Lung (tissue), 11 donors: ENCODE measurements at regions not wholly inside any gene's neighbourhood (a gene's known extent, or its start where the extent isn't known, plus 50 kb on each side); places are given as distances from the start of the nearest gene placed in this dataset.
A peak's percentile ranks its signal among the peaks of the same experiment; 100 is the strongest.

Experiments used
- ATAC-seq: fragments of 200-7000 bp; cut with Tn5 transposase; one replicate; pipeline ENCODE4 v1.9.1; 2020; ENCODE audit warnings: moderate number of reproducible peaks; ENCODE audit not compliant: insufficient read depth, low FRiP score
- DNase-seq, 3 donors: peaks; one replicate each; pipeline ENCODE4 v3.0.0-alpha.2; 2013 to 2017
- H3K27ac ChIP-seq, 2 donors: one replicate each; pipeline ENCODE4 v1.5.1; 2013; ENCODE audit warnings: mild to moderate bottlenecking in 2 of 2, moderate library complexity in 2 of 2, control low read depth in 1 of 2, inconsistent platforms in 1 of 2, low read depth in 1 of 2, low read length in 1 of 2
- H3K27me3 ChIP-seq, 3 donors: one replicate each; pipeline ENCODE4 v1.5.1; 2013; ENCODE audit warnings: low read length in 2 of 3; ENCODE audit not compliant: control insufficient read depth in 3 of 3, insufficient read depth in 3 of 3
- H3K36me3 ChIP-seq, 4 donors: one replicate each; pipeline ENCODE4 v1.5.1; 2013; ENCODE audit warnings: low read length in 4 of 4, mild to moderate bottlenecking in 1 of 4, moderate library complexity in 1 of 4; ENCODE audit not compliant: control insufficient read depth in 4 of 4, insufficient read depth in 4 of 4
- H3K4me1 ChIP-seq, 5 donors: one replicate each; pipeline ENCODE4 v1.5.1; 2013; ENCODE audit warnings: low read length in 5 of 5, mild to moderate bottlenecking in 2 of 5, moderate library complexity in 1 of 5; ENCODE audit not compliant: control insufficient read depth in 5 of 5, insufficient read depth in 5 of 5
- H3K4me3 ChIP-seq: one replicate; pipeline ENCODE4 v1.5.1; 2013; ENCODE audit warnings: mild to moderate bottlenecking, control low read depth, moderate library complexity
- H3K9ac ChIP-seq, 2 donors: one replicate each; pipeline ENCODE4 v1.5.1; 2013; ENCODE audit warnings: low read length in 2 of 2, control low read depth in 1 of 2; ENCODE audit not compliant: insufficient read depth in 1 of 2
- H3K9me3 ChIP-seq, 4 donors: one replicate each; pipeline ENCODE4 v1.5.1; 2013; ENCODE audit warnings: low read length in 3 of 4, mild to moderate bottlenecking in 1 of 4, moderate library complexity in 1 of 4; ENCODE audit not compliant: control insufficient read depth in 4 of 4, insufficient read depth in 3 of 4
- CTCF ChIP-seq: IDR thresholded peaks from 2 replicates; pipeline ENCODE4 v1.5.1; 2012; ENCODE audit warnings: mild to moderate bottlenecking; ENCODE audit errors: control extremely low read depth, extremely low read depth
- WGBS, 2 donors: extraction: QIAGEN DNeasy Blood & Tissue Kit; methylation state at CpG; one replicate each; pipeline ENCODE4 v1.1.7; 2013; 5-methylcytosine and 5-hydroxymethylcytosine counted together
- donor health status: control.
- donor health status: control.
- donor health status: Bipolar disorder and iron deficiency.
- donor health status: healthy.
- donor health status: DM: yes; HTN: yes; CAD: no.

GRCh38 chr14:25430808-25431207 is 380.9 kb upstream of the STXBP6 start:
- no peaks in the 10 kb centered on the region for H3K4me1 ChIP-seq
- H3K9ac ChIP-seq = no peak overlapping the region
- no peaks in the 10 kb centered on the region for H3K36me3 ChIP-seq
- H3K27ac ChIP-seq = no peak overlapping the region
- no peak for TF ChIP-seq CTCF
- DNase-seq (no peak), ATAC-seq (no peak)
- 91 to 93% methylated on average over 12 of the region's 12 CpGs for WGBS, 2 donors
- no peak overlapping the region for H3K4me3 ChIP-seq
- no peaks in the 10 kb centered on the region for H3K27me3 ChIP-seq
- peaks cover 0 to 12% (median 3%) of the 10 kb centered on the region in 4 donors for H3K9me3 ChIP-seq

DNA sequence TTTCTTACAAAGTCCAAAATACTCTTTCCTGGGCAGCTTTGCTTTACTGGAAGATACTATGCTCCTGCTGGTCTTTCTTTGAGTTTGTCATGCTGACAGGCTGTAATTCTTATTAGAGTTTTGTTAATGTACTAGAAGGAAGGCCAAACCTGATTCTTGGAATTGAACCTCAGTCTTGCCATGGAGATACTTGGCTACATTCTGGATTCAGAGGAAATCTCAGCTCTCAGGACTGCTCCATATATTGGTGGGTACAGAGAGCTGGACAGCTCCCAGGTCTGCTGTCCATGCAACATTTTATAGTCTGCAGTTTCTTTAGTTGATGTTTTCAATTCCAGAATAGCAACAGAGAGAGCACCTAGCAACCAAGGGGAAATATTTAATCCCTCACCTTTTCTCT is 363.1 kb upstream of the STXBP6 start:
- Histone ChIP-seq H3K4me3 (no peak overlapping the region), H3K27me3 (no peaks in the 10 kb centered on the region), H3K9ac (no peak overlapping the region), H3K36me3 (no peaks in the 10 kb centered on the region), H3K9me3 (no peaks in the 10 kb centered on the region), H3K27ac (no peak overlapping the region), H3K4me1 (no peaks in the 10 kb centered on the region)
- no peak for TF ChIP-seq CTCF
- peak in 1 of 3 donors; percentile 12 for DNase-seq
- ATAC-seq = no peak

DNA sequence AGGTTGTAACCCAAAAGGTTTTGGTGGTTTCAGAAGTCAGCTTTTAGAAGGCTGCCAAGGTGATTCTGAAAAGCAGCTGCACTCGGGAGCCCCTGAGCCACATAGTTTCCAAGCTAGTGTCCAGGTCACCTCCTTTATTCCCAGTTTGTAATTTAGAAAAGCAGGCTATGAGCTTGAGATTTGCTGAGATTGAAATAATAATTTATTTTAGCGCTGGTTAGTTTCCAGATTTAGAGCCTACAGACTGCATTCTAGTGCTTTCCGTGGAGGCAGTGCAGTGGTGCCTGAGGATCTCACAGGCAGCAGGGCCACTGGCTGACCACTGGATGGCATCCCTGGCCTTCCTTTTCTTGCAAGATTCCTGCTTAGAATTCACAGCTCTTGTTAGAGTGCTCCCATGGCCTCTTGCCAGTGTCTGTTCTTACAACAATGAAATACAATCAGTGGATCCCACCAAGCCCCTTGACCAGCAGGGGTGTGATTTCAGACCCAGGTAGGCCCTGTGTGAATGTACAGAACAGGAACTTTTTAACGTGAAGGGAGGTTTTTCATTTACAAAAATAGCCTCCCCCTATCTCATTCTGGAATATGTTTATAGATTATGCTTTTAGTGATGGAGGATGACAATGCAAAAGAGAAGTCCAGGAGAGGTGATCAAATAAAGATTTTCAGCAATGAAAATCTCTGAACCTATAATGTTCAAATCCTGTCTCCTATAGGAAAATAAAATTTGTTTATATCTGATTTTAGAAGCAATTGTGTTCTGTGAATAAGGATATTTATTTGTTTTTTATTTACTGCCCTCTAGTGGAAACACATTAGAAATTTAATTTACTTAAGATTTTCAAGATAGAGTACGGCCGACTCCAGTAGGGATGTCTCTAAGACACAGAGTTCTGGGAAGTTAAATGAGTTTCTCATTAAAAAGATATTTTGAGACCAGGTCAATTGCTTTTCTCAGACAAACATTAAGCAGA is 362.1 kb upstream of the STXBP6 start:
- no peaks in the 10 kb centered on the region for H3K9me3 ChIP-seq
- WGBS, 2 donors = 57 to 60% methylated on average over 6 of the region's 6 CpGs
- no peak overlapping the region for H3K4me3 ChIP-seq
- ATAC-seq = no peak
- DNase-seq = peak in 2 of 3 donors; percentile 22 to 24
- no peak for TF ChIP-seq CTCF
- H3K36me3 ChIP-seq = no peaks in the 10 kb centered on the region
- no peak overlapping the region for H3K9ac ChIP-seq
- H3K27me3 ChIP-seq = no peaks in the 10 kb centered on the region
- H3K4me1 ChIP-seq = no peaks in the 10 kb centered on the region
- H3K27ac ChIP-seq = no peak overlapping the region

DNA sequence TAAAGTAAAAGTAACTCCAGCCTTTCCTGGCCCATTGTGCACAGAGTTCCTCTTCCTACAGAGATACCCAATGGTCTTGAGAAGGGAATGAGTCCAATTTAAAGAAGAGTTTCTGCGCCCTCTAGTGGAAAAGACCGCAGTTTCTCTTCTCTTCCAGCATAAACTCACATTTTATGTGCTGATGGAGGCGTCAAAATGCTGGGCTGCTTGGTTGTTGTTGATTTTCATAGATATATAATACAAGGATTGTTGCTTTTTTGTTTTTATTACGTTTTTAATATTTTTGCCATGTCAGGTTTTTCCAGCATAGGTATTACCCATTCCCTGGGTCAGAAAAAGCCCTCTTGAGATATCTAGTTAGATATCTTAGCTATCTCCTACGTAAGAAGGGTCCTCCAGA is 356.9 kb upstream of the STXBP6 start:
- no peak for TF ChIP-seq CTCF
- WGBS, 2 donors = 21 to 25% methylated on average over 5 of the region's 5 CpGs
- Histone ChIP-seq H3K4me1 (no peaks in the 10 kb centered on the region), H3K36me3 (no peaks in the 10 kb centered on the region), H3K27ac (no peak overlapping the region), H3K4me3 (no peak overlapping the region), H3K9ac (no peak overlapping the region), H3K9me3 (no peaks in the 10 kb centered on the region), H3K27me3 (peaks cover 0 to 2% (median 0%) of the 10 kb centered on the region in 3 donors)
- DNase-seq (peak; percentile 20 to 56 (median 52)), ATAC-seq (no peak)
